CD14-positive monocyte (primary cell): ENCODE measurements at regions not wholly inside any gene's neighbourhood (a gene's known extent, or its start where the extent isn't known, plus 50 kb on each side); places are given as distances from the start of the nearest gene placed in this dataset.

Experiments
- DNase-seq, 3 donors: peaks; one replicate each; pipeline ENCODE4 v3.0.0-alpha.2; 2011 to 2022
- H2AFZ ChIP-seq: 2 replicates; pipeline ENCODE4 v1.6.0; 2012; ENCODE audit warnings: mild to moderate bottlenecking, low read depth, low read length, inconsistent platforms; ENCODE audit not compliant: insufficient read depth, poor library complexity, severe bottlenecking
- H3K27ac ChIP-seq, 2 donors: 1 replicate in 1 of 2; 2 replicates in 1 of 2; pipeline ENCODE4 v1.5.1; 2012 to 2013; ENCODE audit warnings: low read length in 2 of 2, control low read depth in 1 of 2, inconsistent platforms in 1 of 2, low read depth in 1 of 2, mild to moderate bottlenecking in 1 of 2
- H3K27me3 ChIP-seq, 2 donors: one replicate each; pipeline versions ENCODE4 v1.6.0 to v1.6.1; 2011 to 2013; ENCODE audit warnings: low read length in 2 of 2; ENCODE audit not compliant: control insufficient read depth in 2 of 2, insufficient read depth in 2 of 2
- H3K36me3 ChIP-seq, 2 donors: replicated peaks in 1 of 2; 1 replicate in 1 of 2; 2 replicates in 1 of 2; pipeline versions ENCODE4 v1.5.1 to v1.6.1; 2012 to 2013; ENCODE audit warnings: low read length in 2 of 2, control low read depth in 1 of 2, inconsistent platforms in 1 of 2, mild to moderate bottlenecking in 1 of 2; ENCODE audit not compliant: insufficient read depth in 2 of 2, control insufficient read depth in 1 of 2
- H3K4me1 ChIP-seq, 2 donors: 1 replicate in 1 of 2; 2 replicates in 1 of 2; pipeline versions ENCODE4 v1.5.1 to v1.6.1; 2012 to 2013; ENCODE audit warnings: low read length in 2 of 2, control low read depth in 1 of 2, inconsistent platforms in 1 of 2, mild to moderate bottlenecking in 1 of 2, moderate library complexity in 1 of 2; ENCODE audit not compliant: insufficient read depth in 2 of 2, control insufficient read depth in 1 of 2
- H3K4me2 ChIP-seq: replicated peaks from 2 replicates; pipeline ENCODE3; 2012; ENCODE audit warnings: low read length, moderate library complexity, mild to moderate bottlenecking; ENCODE audit not compliant: poor library complexity, severe bottlenecking; ENCODE audit errors: extremely low read depth
- H3K4me3 ChIP-seq, 3 experiments: fragments of 200-600 bp in 1 of 3; sonication (generic) in 1 of 3; replicated peaks in 1 of 3; 1 replicate in 2 of 3; 2 replicates in 1 of 3; pipeline ENCODE4 v1.5.1; 2011 to 2013; ENCODE audit warnings: low read length in 3 of 3, mild to moderate bottlenecking in 3 of 3, control low read depth in 2 of 3, low read depth in 2 of 3, inconsistent platforms in 1 of 3, moderate library complexity in 1 of 3
- H3K79me2 ChIP-seq: 2 replicates; pipeline ENCODE4 v1.6.0; 2012; ENCODE audit warnings: mild to moderate bottlenecking, control low read depth, inconsistent platforms, low read length, moderate library complexity; ENCODE audit not compliant: insufficient read depth
- H3K9ac ChIP-seq: 2 replicates; pipeline ENCODE4 v1.6.0; 2017; ENCODE audit warnings: low read length, mild to moderate bottlenecking; ENCODE audit not compliant: insufficient read depth, poor library complexity, severe bottlenecking
- H3K9me3 ChIP-seq, 2 donors: replicated peaks in 1 of 2; 1 replicate in 1 of 2; 2 replicates in 1 of 2; pipeline versions ENCODE4 v1.5.1 to v1.6.1; 2012 to 2013; ENCODE audit warnings: low read length in 2 of 2, control low read depth in 1 of 2; ENCODE audit not compliant: control insufficient read depth in 1 of 2, insufficient read depth in 1 of 2
- H4K20me1 ChIP-seq: 2 replicates; pipeline ENCODE4 v1.6.0; 2012; ENCODE audit warnings: mild to moderate bottlenecking, low read length, control low read depth, moderate library complexity; ENCODE audit not compliant: insufficient read depth
- H3K27ac Mint-ChIP-seq, 7 donors: one replicate each; pipeline ENCODE4 v1.8.0; 2020; ENCODE audit warnings: mild to moderate bottlenecking in 7 of 7, mixed read lengths in 7 of 7, moderate library complexity in 6 of 7, inconsistent platforms in 2 of 7
- H3K27me3 Mint-ChIP-seq, 3 donors: one replicate each; pipeline ENCODE4 v1.8.0; 2021 to 2022; ENCODE audit warnings: low read depth in 3 of 3, mild to moderate bottlenecking in 3 of 3, mixed read lengths in 3 of 3, moderate library complexity in 3 of 3, inconsistent platforms in 1 of 3
- H3K36me3 Mint-ChIP-seq, 2 donors: one replicate each; pipeline ENCODE4 v1.8.0; 2020; ENCODE audit warnings: mixed read lengths in 2 of 2, inconsistent platforms in 1 of 2, mild to moderate bottlenecking in 1 of 2
- H3K4me1 Mint-ChIP-seq: one replicate; pipeline ENCODE4 v1.8.0; 2020; ENCODE audit warnings: mild to moderate bottlenecking, mixed read lengths
- H3K4me3 Mint-ChIP-seq, 2 donors: one replicate each; pipeline ENCODE4 v1.8.0; 2020; ENCODE audit warnings: mild to moderate bottlenecking in 2 of 2, mixed read lengths in 2 of 2, moderate library complexity in 1 of 2
- H3K9me3 Mint-ChIP-seq, 7 donors: one replicate each; pipeline ENCODE4 v1.8.0; 2020 to 2022; ENCODE audit warnings: mixed read lengths in 7 of 7, mild to moderate bottlenecking in 6 of 7, moderate library complexity in 6 of 7, inconsistent platforms in 2 of 7
- WGBS: methylation state at CpG from one replicate; pipeline ENCODE4 v1.1.5; 2013; ENCODE audit warnings: missing lambda C conversion rate; ENCODE audit not compliant: insufficient coverage; 5-methylcytosine and 5-hydroxymethylcytosine counted together
- intact Hi-C, 2 donors: fragments of 100-400 bp; cut with micrococcal nuclease; formaldehyde crosslinking; loops; one replicate each; pipeline versions ENCODE4 v1.15.0 to v1.15.1; 2023
- TF ChIP-seq, protein P1 (sequence below): fragments of 200-600 bp; IDR thresholded peaks from one replicate; pipeline ENCODE4 v1.8.0; 2022; ENCODE audit warnings: antibody characterized with exemption, mild to moderate bottlenecking

DNA sequence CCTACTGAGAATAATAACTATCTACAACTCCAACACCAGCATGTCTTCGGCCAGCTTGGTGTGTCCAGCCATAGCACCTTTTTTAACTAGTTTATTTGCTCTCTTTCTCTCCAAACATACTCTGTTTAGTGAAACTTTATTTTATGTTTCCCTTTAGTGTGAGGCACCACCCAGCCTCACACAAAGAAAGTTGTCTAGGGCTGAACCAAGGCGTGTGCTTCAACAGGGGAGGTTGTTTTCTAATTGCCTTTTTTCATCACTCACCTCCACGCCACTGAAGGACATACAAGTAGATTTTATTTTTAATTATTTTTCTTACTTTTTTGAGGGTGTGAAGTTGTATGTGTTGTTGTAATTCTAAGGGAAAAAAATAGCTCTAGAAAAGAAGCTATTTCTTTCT is 125.6 kb upstream of the MARCKS start:
- TF ChIP-seq, protein P1, sequence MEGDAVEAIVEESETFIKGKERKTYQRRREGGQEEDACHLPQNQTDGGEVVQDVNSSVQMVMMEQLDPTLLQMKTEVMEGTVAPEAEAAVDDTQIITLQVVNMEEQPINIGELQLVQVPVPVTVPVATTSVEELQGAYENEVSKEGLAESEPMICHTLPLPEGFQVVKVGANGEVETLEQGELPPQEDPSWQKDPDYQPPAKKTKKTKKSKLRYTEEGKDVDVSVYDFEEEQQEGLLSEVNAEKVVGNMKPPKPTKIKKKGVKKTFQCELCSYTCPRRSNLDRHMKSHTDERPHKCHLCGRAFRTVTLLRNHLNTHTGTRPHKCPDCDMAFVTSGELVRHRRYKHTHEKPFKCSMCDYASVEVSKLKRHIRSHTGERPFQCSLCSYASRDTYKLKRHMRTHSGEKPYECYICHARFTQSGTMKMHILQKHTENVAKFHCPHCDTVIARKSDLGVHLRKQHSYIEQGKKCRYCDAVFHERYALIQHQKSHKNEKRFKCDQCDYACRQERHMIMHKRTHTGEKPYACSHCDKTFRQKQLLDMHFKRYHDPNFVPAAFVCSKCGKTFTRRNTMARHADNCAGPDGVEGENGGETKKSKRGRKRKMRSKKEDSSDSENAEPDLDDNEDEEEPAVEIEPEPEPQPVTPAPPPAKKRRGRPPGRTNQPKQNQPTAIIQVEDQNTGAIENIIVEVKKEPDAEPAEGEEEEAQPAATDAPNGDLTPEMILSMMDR = no peak
- H3K36me3 ChIP-seq = no peaks in the 10 kb centered on the region
- Mint-ChIP-seq H3K27ac (no peak overlapping the region), H3K4me1 (peaks cover 15% of the 10 kb centered on the region), H3K27me3 (no peaks in the 10 kb centered on the region), H3K9me3 (peaks cover 0 to 2% (median 0%) of the 10 kb centered on the region in 7 donors), H3K36me3 (no peaks in the 10 kb centered on the region), H3K4me3 (no peak overlapping the region)
- no peaks in the 10 kb centered on the region for H3K9me3 ChIP-seq
- no peak for DNase-seq
- WGBS = no CpG with 5 or more reads among the region's 3 CpGs
- H3K79me2 ChIP-seq = no peaks in the 10 kb centered on the region
- no peak overlapping the region for H2AFZ ChIP-seq
- no peak overlapping the region for H3K9ac ChIP-seq
- peaks cover 12 to 18% of the 10 kb centered on the region in 2 donors for H3K4me1 ChIP-seq
- no peaks in the 10 kb centered on the region for H4K20me1 ChIP-seq
- no peak overlapping the region for H3K4me3 ChIP-seq
- H3K27me3 ChIP-seq = no peaks in the 10 kb centered on the region
- no peak overlapping the region for H3K27ac ChIP-seq
- no peak overlapping the region for H3K4me2 ChIP-seq
- intact Hi-C loops = no loop called here

DNA sequence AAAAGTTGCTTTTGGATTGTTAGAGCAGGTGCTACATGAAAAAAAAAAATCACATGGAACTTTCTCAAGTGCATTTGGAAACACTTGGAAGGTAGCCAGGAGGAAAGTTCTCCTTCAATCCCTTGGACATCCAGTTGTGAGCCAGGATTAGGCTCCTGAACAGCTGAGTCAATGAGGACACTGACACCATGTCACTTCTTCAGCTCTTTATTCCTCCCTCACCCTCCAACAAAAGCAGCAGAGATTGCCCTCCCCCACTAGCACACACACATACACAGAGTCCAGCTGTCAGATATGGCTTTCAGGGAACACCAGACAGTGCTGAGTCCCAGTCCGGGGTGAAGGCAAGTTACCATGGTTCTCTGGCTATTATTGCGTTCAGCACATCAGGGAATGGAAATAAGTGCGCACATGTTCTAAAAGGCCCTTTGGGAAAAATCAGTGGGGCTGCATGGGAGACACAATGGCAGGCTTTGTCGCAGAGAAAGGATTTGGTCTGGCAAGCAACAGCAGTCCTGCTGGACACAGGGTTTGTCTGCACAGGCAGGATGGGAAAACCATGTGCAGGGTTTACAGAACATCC is 124.7 kb upstream of the MARCKS start:
- no peak overlapping the region for H3K4me3 Mint-ChIP-seq
- intact Hi-C loops = no loop called here
- Histone ChIP-seq H4K20me1 (no peaks in the 10 kb centered on the region), H3K4me3 (no peak overlapping the region), H3K36me3 (no peaks in the 10 kb centered on the region), H3K79me2 (no peaks in the 10 kb centered on the region), H3K27ac (no peak overlapping the region), H3K9me3 (no peaks in the 10 kb centered on the region), H3K4me2 (no peak overlapping the region), H3K27me3 (no peaks in the 10 kb centered on the region), H2AFZ (no peak overlapping the region), H3K9ac (no peak overlapping the region), H3K4me1 (peaks cover 12 to 18% of the 10 kb centered on the region in 2 donors)
- peaks cover 15% of the 10 kb centered on the region for H3K4me1 Mint-ChIP-seq
- no peaks in the 10 kb centered on the region for H3K27me3 Mint-ChIP-seq
- H3K9me3 Mint-ChIP-seq = peaks cover 0 to 2% (median 0%) of the 10 kb centered on the region in 7 donors
- DNase-seq = no peak
- TF ChIP-seq, protein P1 = no peak
- peak overlapping the region in 1 of 7 donors; percentile 40 for H3K27ac Mint-ChIP-seq
- 75% methylated on average over 4 of the region's 4 CpGs for WGBS
- no peaks in the 10 kb centered on the region for H3K36me3 Mint-ChIP-seq
